GM12864 (cell line): ENCODE measurements at regions not wholly inside any gene's neighbourhood (a gene's known extent, or its start where the extent isn't known, plus 50 kb on each side); places are given as distances from the start of the nearest gene placed in this dataset.

Experiments used
- DNase-seq: peaks from one replicate; pipeline ENCODE4 v3.0.0-alpha.2; 2011; ENCODE audit warnings: low read depth
- H3K4me3 ChIP-seq: 2 replicates; pipeline ENCODE4 v1.5.1; 2011; ENCODE audit warnings: mild to moderate bottlenecking, low read depth, low read length, control low read depth
- TF ChIP-seq, protein P1 (sequence below): IDR thresholded peaks from 2 replicates; pipeline ENCODE4 v1.5.1; 2011; ENCODE audit warnings: low read depth, mild to moderate bottlenecking, moderate library complexity, low read length, control low read depth, inconsistent platforms; ENCODE audit errors: missing control alignments

- H3K4me3 ChIP-seq, result no peak overlapping the region
- peak; percentile 27 for DNase-seq
- TF ChIP-seq, protein P1, sequence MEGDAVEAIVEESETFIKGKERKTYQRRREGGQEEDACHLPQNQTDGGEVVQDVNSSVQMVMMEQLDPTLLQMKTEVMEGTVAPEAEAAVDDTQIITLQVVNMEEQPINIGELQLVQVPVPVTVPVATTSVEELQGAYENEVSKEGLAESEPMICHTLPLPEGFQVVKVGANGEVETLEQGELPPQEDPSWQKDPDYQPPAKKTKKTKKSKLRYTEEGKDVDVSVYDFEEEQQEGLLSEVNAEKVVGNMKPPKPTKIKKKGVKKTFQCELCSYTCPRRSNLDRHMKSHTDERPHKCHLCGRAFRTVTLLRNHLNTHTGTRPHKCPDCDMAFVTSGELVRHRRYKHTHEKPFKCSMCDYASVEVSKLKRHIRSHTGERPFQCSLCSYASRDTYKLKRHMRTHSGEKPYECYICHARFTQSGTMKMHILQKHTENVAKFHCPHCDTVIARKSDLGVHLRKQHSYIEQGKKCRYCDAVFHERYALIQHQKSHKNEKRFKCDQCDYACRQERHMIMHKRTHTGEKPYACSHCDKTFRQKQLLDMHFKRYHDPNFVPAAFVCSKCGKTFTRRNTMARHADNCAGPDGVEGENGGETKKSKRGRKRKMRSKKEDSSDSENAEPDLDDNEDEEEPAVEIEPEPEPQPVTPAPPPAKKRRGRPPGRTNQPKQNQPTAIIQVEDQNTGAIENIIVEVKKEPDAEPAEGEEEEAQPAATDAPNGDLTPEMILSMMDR, result peak; percentile 58
Measured at GRCh38 chr1:81549588-81550127, 251.1 kb upstream of the ADGRL2 start.

GRCh38 chr1:81548918-81549587 lies 251.7 kb upstream of the ADGRL2 start:
- H3K4me3 ChIP-seq, result no peak overlapping the region
- TF ChIP-seq, protein P1, result no peak
- DNase-seq, result peak; percentile 44

- DNase-seq, result peak; percentile 44
- H3K4me3 ChIP-seq, result no peak overlapping the region
- TF ChIP-seq, protein P1, result no peak
Measured at GRCh38 chr1:81547912-81548303, 252.8 kb upstream of the ADGRL2 start.

GRCh38 chr1:81547261-81547911 lies 253.3 kb upstream of the ADGRL2 start:
- no peak for DNase-seq
- TF ChIP-seq, protein P1, result no peak
- H3K4me3 ChIP-seq, result no peak overlapping the region

GRCh38 chr1:81545734-81546133 lies 255.0 kb upstream of the ADGRL2 start:
- H3K4me3 ChIP-seq, result no peak overlapping the region
- TF ChIP-seq, protein P1, result no peak
- DNase-seq, result no peak

DNA sequence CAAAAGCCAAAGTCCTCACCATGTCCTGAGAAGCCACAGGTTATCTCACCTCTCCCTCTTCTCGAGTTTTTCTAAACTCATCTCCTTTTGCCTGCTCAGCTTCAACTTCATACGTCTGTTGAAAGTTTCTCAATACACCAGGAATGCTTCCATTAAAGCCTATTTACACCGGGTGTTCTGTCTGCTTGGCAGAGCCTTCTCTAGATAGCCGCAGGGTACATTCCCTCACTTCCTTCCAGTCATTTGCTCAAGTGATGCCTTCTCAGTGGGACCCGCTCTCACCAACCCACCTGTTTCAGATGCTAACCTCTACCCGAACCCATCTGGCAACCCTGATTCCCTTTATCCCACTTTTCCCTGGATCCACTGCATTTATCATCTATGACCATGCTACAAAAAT lies 257.0 kb upstream of the ADGRL2 start:
- no peak for DNase-seq
- TF ChIP-seq, protein P1, result no peak
- no peak overlapping the region for H3K4me3 ChIP-seq

- H3K4me3 ChIP-seq, result no peak overlapping the region
- TF ChIP-seq, protein P1, result no peak
- no peak for DNase-seq
Measured at GRCh38 chr1:81542196-81542595, 258.5 kb upstream of the ADGRL2 start.
